ENCODE measurements at regions not wholly inside any gene's neighbourhood (a gene's known extent, or its start where the extent isn't known, plus 50 kb on each side); places are given as distances from the start of the nearest gene placed in this dataset.

DNA sequence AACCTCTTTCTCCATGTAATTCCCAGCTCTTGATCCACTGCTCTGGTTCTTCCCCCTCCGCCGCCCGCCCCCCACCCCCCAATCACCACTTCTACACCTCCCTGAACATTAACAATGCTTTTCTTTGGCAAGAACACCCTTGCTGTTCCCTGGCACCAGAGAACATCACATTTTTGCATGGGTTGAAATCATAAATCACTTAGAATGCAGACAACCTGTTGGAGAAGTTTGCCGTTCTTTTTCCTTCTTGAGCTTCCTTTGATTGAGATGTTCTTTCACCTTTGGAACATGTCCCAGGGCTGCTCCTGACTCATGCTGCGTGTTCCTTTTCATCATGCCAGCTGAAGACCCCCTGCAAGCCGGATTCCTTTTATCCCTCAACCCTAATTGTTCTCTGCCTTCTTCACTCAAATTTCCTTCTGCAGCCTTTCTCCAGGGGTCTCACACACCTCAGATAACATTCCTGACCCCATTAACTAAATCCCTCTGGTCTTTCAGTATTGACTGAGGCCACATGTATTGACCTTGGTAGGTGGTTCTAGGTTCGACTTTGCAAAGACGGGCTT, 294.1 kb upstream of the TMPO start:
- Mint-ChIP-seq H3K9me3 (peaks cover 0 to 4% of the 10 kb centered on the region in 2 experiments; a peak in 1 of 5 replicates), H3K27me3 (ENCODE audit: low read depth) (no peaks in the 10 kb centered on the region; the same call in none of the 2 replicates), H3K36me3 (ENCODE audit: insufficient read depth in 1 of 3, low read depth in 3 of 3) (no peaks in the 10 kb centered on the region), H3K4me1 (peaks cover 26 to 38% of the 10 kb centered on the region in 2 experiments), H3K4me3 (no peak overlapping the region), H3K27ac (peak overlapping the region in 1 of 3 experiments; percentile 3; a peak in 1 of 7 replicates)
- no CpG with 5 or more reads among the region's 8 CpGs for WGBS (ENCODE audit: extremely low coverage, insufficient read length, low lambda C conversion rate)
- Histone ChIP-seq H4K91ac (ENCODE audit: insufficient read length, low read depth, low read length) (no peak overlapping the region), H2BK5ac (ENCODE audit: insufficient read length, low read length) (no peak overlapping the region), H3K79me2 (ENCODE audit: insufficient read depth, low read length) (no peaks in the 10 kb centered on the region), H3K4ac (ENCODE audit: low read depth, low read length) (no peak overlapping the region), H4K5ac (ENCODE audit: insufficient read length, low read depth, low read length) (no peak overlapping the region), H3K18ac (ENCODE audit: insufficient read length, low read depth, low read length) (no peak overlapping the region), H3K56ac (ENCODE audit: insufficient read length, low read depth, low read length) (no peak overlapping the region), H2BK15ac (ENCODE audit: low read depth, low read length) (no peak overlapping the region), H2BK12ac (ENCODE audit: insufficient read length, low read depth, low read length) (no peak overlapping the region), H4K20me1 (ENCODE audit: control insufficient read depth, insufficient read depth, insufficient read length) (no peaks in the 10 kb centered on the region), H3K14ac (ENCODE audit: insufficient read depth, low read length) (no peak overlapping the region), H2BK120ac (ENCODE audit: low read depth, low read length, poor library complexity, severe bottlenecking) (no peak overlapping the region), H2AK5ac (ENCODE audit: insufficient read length, low read length) (no peak overlapping the region), H3K23ac (ENCODE audit: insufficient read length, low read depth, low read length) (no peak overlapping the region), H3K79me1 (ENCODE audit: insufficient read depth, low read depth, low read length, poor library complexity, severe bottlenecking) (no peaks in the 10 kb centered on the region), H2AFZ (ENCODE audit: low read length) (no peak overlapping the region), H3K27ac (ENCODE audit: insufficient read length, low read depth, low read length) (no peak overlapping the region), H3K23me2 (ENCODE audit: insufficient read length, low read depth, low read length, poor library complexity, severe bottlenecking) (no peaks in the 10 kb centered on the region), H3K27me3 (ENCODE audit: insufficient read depth, low read length) (no peaks in the 10 kb centered on the region), H4K8ac (replicated peaks; ENCODE audit: insufficient read length, low read depth, low read length) (no peak overlapping the region), H3K4me1 (ENCODE audit: insufficient read depth, low read length) (peaks cover 2% of the 10 kb centered on the region), H3K9ac (ENCODE audit: extremely low read depth, insufficient read length, low read length) (no peak overlapping the region), H3K9me3 (ENCODE audit: control insufficient read depth, low read depth, low read length) (no peaks in the 10 kb centered on the region), H3T11ph (ENCODE audit: low read length) (no peak overlapping the region), H3K4me2 (ENCODE audit: insufficient read depth, insufficient read length, low read length) (no peak overlapping the region), H2BK20ac (ENCODE audit: low read depth, low read length, poor library complexity, severe bottlenecking) (no peak overlapping the region)
- TF ChIP-seq, protein P1, sequence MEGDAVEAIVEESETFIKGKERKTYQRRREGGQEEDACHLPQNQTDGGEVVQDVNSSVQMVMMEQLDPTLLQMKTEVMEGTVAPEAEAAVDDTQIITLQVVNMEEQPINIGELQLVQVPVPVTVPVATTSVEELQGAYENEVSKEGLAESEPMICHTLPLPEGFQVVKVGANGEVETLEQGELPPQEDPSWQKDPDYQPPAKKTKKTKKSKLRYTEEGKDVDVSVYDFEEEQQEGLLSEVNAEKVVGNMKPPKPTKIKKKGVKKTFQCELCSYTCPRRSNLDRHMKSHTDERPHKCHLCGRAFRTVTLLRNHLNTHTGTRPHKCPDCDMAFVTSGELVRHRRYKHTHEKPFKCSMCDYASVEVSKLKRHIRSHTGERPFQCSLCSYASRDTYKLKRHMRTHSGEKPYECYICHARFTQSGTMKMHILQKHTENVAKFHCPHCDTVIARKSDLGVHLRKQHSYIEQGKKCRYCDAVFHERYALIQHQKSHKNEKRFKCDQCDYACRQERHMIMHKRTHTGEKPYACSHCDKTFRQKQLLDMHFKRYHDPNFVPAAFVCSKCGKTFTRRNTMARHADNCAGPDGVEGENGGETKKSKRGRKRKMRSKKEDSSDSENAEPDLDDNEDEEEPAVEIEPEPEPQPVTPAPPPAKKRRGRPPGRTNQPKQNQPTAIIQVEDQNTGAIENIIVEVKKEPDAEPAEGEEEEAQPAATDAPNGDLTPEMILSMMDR (conservative IDR thresholded peaks at IDR 0.05), result no peak
- no peak for DNase-seq

Measured in H9 (cell line).